RWPE1 (cell line): ENCODE measurements at regions not wholly inside any gene's neighbourhood (a gene's known extent, or its start where the extent isn't known, plus 50 kb on each side); places are given as distances from the start of the nearest gene placed in this dataset.

ENCODE experiments used
- CTCF ChIA-PET: fragments of 350-600 bp; sonication (Branson Sonifier 250); formaldehyde crosslinking; extraction: SDS; loops from one replicate; lab custom pipeline; 2021; lab: Yijun Ruan, JAX
- POLR2A ChIA-PET: fragments of 400-600 bp; formaldehyde crosslinking; extraction: SDS; loops from one replicate; lab custom pipeline; 2020; ENCODE audit warnings: antibody characterized with exemption; ENCODE audit not compliant: low non-redundant PET; lab: Yijun Ruan, JAX
- DNase-seq: peaks from one replicate; pipeline ENCODE4 v3.0.0; 2012; ENCODE audit warnings: low spot score
- H3K27ac ChIP-seq: fragments of 450-650 bp; 2 replicates; pipeline ENCODE4 v1.5.1; 2017
- CTCF ChIP-seq: fragments of 450-650 bp; conservative IDR thresholded peaks from 2 replicates; pipeline ENCODE4 v1.5.1; 2017; ENCODE audit warnings: low read depth, mild to moderate bottlenecking

- CTCF ChIA-PET: no interaction called here
- TF ChIP-seq CTCF: no peak
- DNase-seq: no peak
- H3K27ac ChIP-seq: no peak overlapping the region
- POLR2A ChIA-PET: no interaction called here
Measured at GRCh38 chr6:97863697-97864096, 580.7 kb upstream of the MMS22L start.

GRCh38 chr6:97864366-97864765 lies 581.4 kb upstream of the MMS22L start:
- CTCF ChIA-PET: no interaction called here
- POLR2A ChIA-PET: no interaction called here
- H3K27ac ChIP-seq: no peak overlapping the region
- no peak for DNase-seq
- TF ChIP-seq CTCF: no peak

GRCh38 chr6:97864826-97865225 lies 581.8 kb upstream of the MMS22L start:
- ChIA-PET CTCF (no interaction called here), POLR2A (no interaction called here)
- DNase-seq: no peak
- no peak for TF ChIP-seq CTCF
- no peak overlapping the region for H3K27ac ChIP-seq

- DNase-seq: peak; percentile 8
- no peak for TF ChIP-seq CTCF
- POLR2A ChIA-PET: no interaction called here
- H3K27ac ChIP-seq: no peak overlapping the region
- CTCF ChIA-PET: interaction anchor here (0.6 to 0.7 kb wide), 2 partner anchors 42 to 472 kb away, joined by 4 read pairs; no protein-coding TSS in a partner anchor
Measured at GRCh38 chr6:97865612-97866011, 582.6 kb upstream of the MMS22L start.

- ChIA-PET CTCF (no interaction called here), POLR2A (no interaction called here)
- no peak for TF ChIP-seq CTCF
- DNase-seq: no peak
- no peak overlapping the region for H3K27ac ChIP-seq
Measured at GRCh38 chr6:97866616-97867015, 583.6 kb upstream of the MMS22L start.

- ChIA-PET CTCF (no interaction called here), POLR2A (no interaction called here)
- no peak for DNase-seq
- no peak overlapping the region for H3K27ac ChIP-seq
- no peak for TF ChIP-seq CTCF
Measured at GRCh38 chr6:97867177-97867576, 584.2 kb upstream of the MMS22L start.

- POLR2A ChIA-PET: no interaction called here
- TF ChIP-seq CTCF: no peak
- CTCF ChIA-PET: no interaction called here
- no peak overlapping the region for H3K27ac ChIP-seq
- no peak for DNase-seq
Measured at GRCh38 chr6:97870273-97870672, 587.3 kb upstream of the MMS22L start.
